HCT116 (cell line): ENCODE measurements at regions not wholly inside any gene's neighbourhood (a gene's known extent, or its start where the extent isn't known, plus 50 kb on each side); places are given as distances from the start of the nearest gene placed in this dataset.

Source experiments
- ATAC-seq: fragments of 200-7000 bp; cut with Tn5 transposase; 2 replicates; pipeline ENCODE4 v1.9.1; 2020; ENCODE audit warnings: mild to moderate bottlenecking, moderate library complexity
- BruUV-seq: library from RNA; stranded (reverse); fragments of 400-500 nt; replicated peaks from 2 replicates; lab custom pipeline; 2021; lab: Mats Ljungman, UMichigan
- CTCF ChIA-PET: fragments of 300-600 bp; sonication (Branson Sonifier 250); formaldehyde crosslinking; loops from one replicate; lab custom pipeline; 2021; ENCODE audit warnings: antibody characterized with exemption; lab: Charles Lee
- POLR2A ChIA-PET: fragments of 300-600, 350-600 bp; sonication (Branson Sonifier 250); formaldehyde crosslinking; loops from one replicate; lab custom pipeline; 2021; ENCODE audit warnings: antibody characterized with exemption; lab: Charles Lee
- RAD21 ChIA-PET, 2 experiments: fragments of 300-600 bp; sonication (Branson Sonifier 250); formaldehyde crosslinking; loops; one replicate each; lab custom pipeline; 2023; ENCODE audit warnings: low total read pairs in 2 of 2; ENCODE audit not compliant: uncharacterized antibody in 2 of 2, unreplicated experiment in 2 of 2, low non-redundant PET in 1 of 2; lab: Charles Lee
- DNase-seq: peaks from one replicate; pipeline ENCODE4 v3.0.0-alpha.2; 2010; ENCODE audit warnings: low read depth, low spot score
- H2AFZ ChIP-seq: fragments of 200-600 bp; shearing (Covaris generic), sonication (generic); 2 replicates; pipeline ENCODE4 v1.6.1; 2017; ENCODE audit warnings: low read depth, mixed run types, mixed read lengths, antibody characterized with exemption, low read length; ENCODE audit not compliant: poor library complexity, severe bottlenecking
- H3K27ac ChIP-seq: 2 replicates; pipeline ENCODE4 v1.5.1; 2012; ENCODE audit warnings: low read depth, low read length
- H3K27me3 ChIP-seq: fragments of 200-600 bp; sonication (generic); 2 replicates; pipeline ENCODE4 v1.6.1; 2016; ENCODE audit warnings: mixed run types, low read length, mixed read lengths; ENCODE audit not compliant: insufficient read depth
- H3K36me3 ChIP-seq, 2 experiments: fragments of 200-500 bp in 1 of 2; fragments of 200-600 bp in 1 of 2; sonication (Bioruptor generic) in 1 of 2; sonication (generic) in 1 of 2; 2 replicates each; pipeline versions ENCODE4 v1.5.1 to v1.6.1; 2014 to 2016; ENCODE audit warnings: low read length in 2 of 2, inconsistent platforms in 1 of 2, mixed read lengths in 1 of 2, mixed run types in 1 of 2; ENCODE audit not compliant: insufficient read depth in 2 of 2, control insufficient read depth in 1 of 2
- H3K4me1 ChIP-seq, 2 experiments: fragments of 200-600 bp in 1 of 2; sonication (generic) in 1 of 2; 2 replicates each; pipeline versions ENCODE4 v1.5.1 to v1.6.1; 2012 to 2017; ENCODE audit warnings: low read length in 2 of 2, inconsistent platforms in 1 of 2, mild to moderate bottlenecking in 1 of 2, mixed read lengths in 1 of 2, mixed run types in 1 of 2, moderate library complexity in 1 of 2; ENCODE audit not compliant: insufficient read depth in 2 of 2, control insufficient read depth in 1 of 2
- H3K4me2 ChIP-seq: fragments of 200-600 bp; sonication (generic); 2 replicates; pipeline ENCODE4 v1.6.1; 2017; ENCODE audit warnings: mixed run types, low read length, mixed read lengths
- H3K4me3 ChIP-seq, 2 experiments: fragments of 200-600 bp in 1 of 2; sonication (generic) in 1 of 2; replicated peaks in 1 of 2; 2 replicates each; pipeline ENCODE4 v1.5.1; 2011 to 2016; ENCODE audit warnings: low read length in 2 of 2, control low read depth in 1 of 2, low read depth in 1 of 2, mild to moderate bottlenecking in 1 of 2, mixed read lengths in 1 of 2, mixed run types in 1 of 2
- H3K79me2 ChIP-seq: fragments of 200-600 bp; sonication (generic); 2 replicates; pipeline ENCODE4 v1.6.1; 2017; ENCODE audit warnings: mild to moderate bottlenecking, mixed run types, low read length, moderate library complexity, mixed read lengths; ENCODE audit not compliant: insufficient read depth
- H3K9ac ChIP-seq: fragments of 200-600 bp; sonication (generic); 2 replicates; pipeline ENCODE4 v1.6.1; 2016; ENCODE audit warnings: low read length, mixed read lengths
- H3K9me2 ChIP-seq: fragments of 200-600 bp; sonication (generic), shearing (Covaris generic); 2 replicates; pipeline ENCODE4 v1.6.1; 2017; ENCODE audit warnings: mixed run types, mild to moderate bottlenecking, moderate library complexity; ENCODE audit not compliant: insufficient read depth
- H3K9me3 ChIP-seq, 2 experiments: fragments of 200-500 bp in 1 of 2; fragments of 200-600 bp in 1 of 2; sonication (Bioruptor generic) in 1 of 2; sonication (generic) in 1 of 2; 2 replicates each; pipeline ENCODE4 v1.6.1; 2014 to 2017; ENCODE audit warnings: low read length in 2 of 2, mixed read lengths in 2 of 2, inconsistent platforms in 1 of 2, low read depth in 1 of 2, mild to moderate bottlenecking in 1 of 2, mixed run types in 1 of 2, moderate library complexity in 1 of 2; ENCODE audit not compliant: control insufficient read depth in 1 of 2, insufficient read depth in 1 of 2
- H4K20me1 ChIP-seq: fragments of 200-600 bp; sonication (generic), shearing (Covaris generic); 2 replicates; pipeline ENCODE4 v1.6.1; 2017; ENCODE audit warnings: mixed run types, mild to moderate bottlenecking, moderate library complexity; ENCODE audit not compliant: insufficient read depth
- CBX3 ChIP-seq: IDR thresholded peaks from 2 replicates; pipeline ENCODE4 v1.6.1; 2012; ENCODE audit warnings: low read depth
- CEBPB ChIP-seq: IDR thresholded peaks from 2 replicates; pipeline ENCODE4 v1.6.1; 2012; ENCODE audit warnings: low read depth
- CTCF ChIP-seq, 3 experiments: fragments of 200-600 bp in 1 of 3; sonication (generic) in 1 of 3; IDR thresholded peaks in 2 of 3; conservative IDR thresholded peaks in 1 of 3; 2 replicates each; pipeline ENCODE4 v1.5.1; 2012 to 2017; ENCODE audit warnings: low read depth in 2 of 3, low read length in 2 of 3, antibody characterized with exemption in 1 of 3, borderline replicate concordance in 1 of 3, control low read depth in 1 of 3, mild to moderate bottlenecking in 1 of 3, mixed read lengths in 1 of 3, mixed run types in 1 of 3, moderate library complexity in 1 of 3; ENCODE audit not compliant: insufficient read depth in 1 of 3
- EGR1 ChIP-seq: IDR thresholded peaks from 2 replicates; pipeline ENCODE4 v1.6.1; 2012; ENCODE audit warnings: low read depth
- ELF1 ChIP-seq: IDR thresholded peaks from 2 replicates; pipeline ENCODE4 v1.6.1; 2012; ENCODE audit warnings: low read depth, borderline replicate concordance
- JUND ChIP-seq: IDR thresholded peaks from 2 replicates; pipeline ENCODE4 v1.6.1; 2012
- POLR2A ChIP-seq: IDR thresholded peaks from 2 replicates; pipeline ENCODE4 v1.7.0; 2011; ENCODE audit warnings: borderline replicate concordance; ENCODE audit not compliant: insufficient read depth, insufficient read length; ENCODE audit errors: extremely low read depth
- POLR2AphosphoS5 ChIP-seq: IDR thresholded peaks from 2 replicates; pipeline ENCODE4 v1.6.1; 2011; ENCODE audit warnings: mild to moderate bottlenecking, low read depth, low read length, moderate library complexity
- RAD21 ChIP-seq: IDR thresholded peaks from 2 replicates; pipeline ENCODE4 v1.6.1; 2012; ENCODE audit warnings: low read depth, mild to moderate bottlenecking
- SIN3A ChIP-seq: IDR thresholded peaks from 2 replicates; pipeline ENCODE4 v1.6.1; 2012; ENCODE audit warnings: low read depth
- SP1 ChIP-seq: IDR thresholded peaks from 2 replicates; pipeline ENCODE4 v1.6.1; 2012; ENCODE audit warnings: low read depth
- TCF7L2 ChIP-seq: IDR thresholded peaks from 2 replicates; pipeline ENCODE4 v1.7.0; 2011; ENCODE audit warnings: borderline replicate concordance, inconsistent platforms; ENCODE audit not compliant: insufficient read depth, insufficient read length; ENCODE audit errors: extremely low read depth
- YY1 ChIP-seq: IDR thresholded peaks from 2 replicates; pipeline ENCODE4 v1.6.1; 2011; ENCODE audit warnings: low read length, low read depth, moderate library complexity, mild to moderate bottlenecking; ENCODE audit not compliant: insufficient replicate concordance; ENCODE audit errors: extremely low read depth
- ZBTB33 ChIP-seq: IDR thresholded peaks from 2 replicates; pipeline ENCODE4 v1.6.1; 2011; ENCODE audit warnings: mild to moderate bottlenecking, low read length, moderate library complexity; ENCODE audit not compliant: insufficient replicate concordance; ENCODE audit errors: extremely low read depth
- intact Hi-C: fragments of 100-400 bp; cut with micrococcal nuclease; formaldehyde crosslinking; loops from 2 replicates; pipeline ENCODE4 v1.10.0; 2022
- TF ChIP-seq, protein P1 (sequence below): IDR thresholded peaks from 2 replicates; pipeline ENCODE4 v1.6.1; 2012; ENCODE audit warnings: low read depth

- no peak for TF ChIP-seq SIN3A
- TF ChIP-seq YY1: no peak
- TF ChIP-seq POLR2AphosphoS5: no peak
- TF ChIP-seq TCF7L2: no peak
- TF ChIP-seq CBX3: no peak
- TF ChIP-seq ELF1: no peak
These were observed 101.0 kb upstream of the SHH start (continued) for GRCh38 chr7:155913291-155913690.

DNA sequence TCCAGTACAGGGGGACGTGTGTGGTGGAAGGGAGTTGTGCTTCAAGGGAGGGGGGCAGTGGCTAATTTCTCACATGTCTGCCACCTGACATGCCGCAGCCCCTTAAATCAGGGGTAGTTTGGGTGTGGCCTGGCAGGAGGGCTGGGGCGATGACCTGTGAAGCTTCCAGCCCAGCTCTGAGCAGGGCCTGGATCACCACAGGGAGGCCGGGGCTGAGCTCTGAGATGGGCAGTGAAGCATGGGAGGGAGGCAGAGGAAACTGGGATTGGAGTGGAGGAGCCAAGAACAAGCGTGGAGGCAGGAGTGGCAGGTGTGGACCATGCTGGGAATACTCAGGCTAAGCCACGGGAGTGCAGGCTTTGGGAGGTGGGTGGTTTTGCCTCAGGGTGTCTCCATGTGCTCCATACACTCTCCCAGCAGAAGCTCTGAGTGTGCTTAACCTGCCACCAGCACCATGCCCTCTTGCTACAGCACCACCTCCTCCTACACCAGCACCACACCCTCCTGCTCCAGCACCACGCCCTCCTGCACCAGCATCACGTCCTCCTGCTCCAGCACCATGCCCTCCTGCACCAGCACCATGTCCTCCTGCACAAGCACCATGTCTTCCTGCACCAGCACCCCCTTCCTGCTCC lies 99.3 kb upstream of the SHH start:
- intact Hi-C loops: no loop called here

More for the DNA sequence above, 99.3 kb upstream of the SHH start:
- peaks cover 2 to 15% of the 10 kb centered on the region in 2 experiments; a peak in 2 of 4 replicates for H3K4me1 ChIP-seq
- ChIA-PET CTCF (no interaction called here), RAD21 (no interaction called here), POLR2A (no interaction called here)
- H4K20me1 ChIP-seq: no peaks in the 10 kb centered on the region
- DNase-seq: no peak
- no peaks in the 10 kb centered on the region for H3K9me2 ChIP-seq
- no peaks in the 10 kb centered on the region for H3K9me3 ChIP-seq
- BruUV-seq: no TSS peak
- H3K36me3 ChIP-seq: no peaks in the 10 kb centered on the region
- H3K27me3 ChIP-seq: no peaks in the 10 kb centered on the region; the same call in 1 of the 2 replicates
- H3K4me3 ChIP-seq: no peak overlapping the region
- ATAC-seq: no peak
- H3K9ac ChIP-seq: no peak overlapping the region
- H3K27ac ChIP-seq: no peak overlapping the region
- no peak overlapping the region for H3K4me2 ChIP-seq
- no peaks in the 10 kb centered on the region for H3K79me2 ChIP-seq
- H2AFZ ChIP-seq: no peak overlapping the region
- no peak for TF ChIP-seq EGR1
- no peak for TF ChIP-seq CTCF (IDR thresholded peaks at IDR 0.05 in 2 of 3, conservative IDR thresholded peaks at IDR 0.05 in 1 of 3; ENCODE audit: borderline replicate concordance in 1 of 3, insufficient read depth in 1 of 3, low read depth in 2 of 3, low read length in 2 of 3)
- TF ChIP-seq, protein P1, sequence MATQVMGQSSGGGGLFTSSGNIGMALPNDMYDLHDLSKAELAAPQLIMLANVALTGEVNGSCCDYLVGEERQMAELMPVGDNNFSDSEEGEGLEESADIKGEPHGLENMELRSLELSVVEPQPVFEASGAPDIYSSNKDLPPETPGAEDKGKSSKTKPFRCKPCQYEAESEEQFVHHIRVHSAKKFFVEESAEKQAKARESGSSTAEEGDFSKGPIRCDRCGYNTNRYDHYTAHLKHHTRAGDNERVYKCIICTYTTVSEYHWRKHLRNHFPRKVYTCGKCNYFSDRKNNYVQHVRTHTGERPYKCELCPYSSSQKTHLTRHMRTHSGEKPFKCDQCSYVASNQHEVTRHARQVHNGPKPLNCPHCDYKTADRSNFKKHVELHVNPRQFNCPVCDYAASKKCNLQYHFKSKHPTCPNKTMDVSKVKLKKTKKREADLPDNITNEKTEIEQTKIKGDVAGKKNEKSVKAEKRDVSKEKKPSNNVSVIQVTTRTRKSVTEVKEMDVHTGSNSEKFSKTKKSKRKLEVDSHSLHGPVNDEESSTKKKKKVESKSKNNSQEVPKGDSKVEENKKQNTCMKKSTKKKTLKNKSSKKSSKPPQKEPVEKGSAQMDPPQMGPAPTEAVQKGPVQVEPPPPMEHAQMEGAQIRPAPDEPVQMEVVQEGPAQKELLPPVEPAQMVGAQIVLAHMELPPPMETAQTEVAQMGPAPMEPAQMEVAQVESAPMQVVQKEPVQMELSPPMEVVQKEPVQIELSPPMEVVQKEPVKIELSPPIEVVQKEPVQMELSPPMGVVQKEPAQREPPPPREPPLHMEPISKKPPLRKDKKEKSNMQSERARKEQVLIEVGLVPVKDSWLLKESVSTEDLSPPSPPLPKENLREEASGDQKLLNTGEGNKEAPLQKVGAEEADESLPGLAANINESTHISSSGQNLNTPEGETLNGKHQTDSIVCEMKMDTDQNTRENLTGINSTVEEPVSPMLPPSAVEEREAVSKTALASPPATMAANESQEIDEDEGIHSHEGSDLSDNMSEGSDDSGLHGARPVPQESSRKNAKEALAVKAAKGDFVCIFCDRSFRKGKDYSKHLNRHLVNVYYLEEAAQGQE: no peak
- no peak for TF ChIP-seq JUND
- TF ChIP-seq TCF7L2: no peak
- no peak for TF ChIP-seq YY1
- no peak for TF ChIP-seq CEBPB
- no peak for TF ChIP-seq CBX3
- no peak for TF ChIP-seq POLR2A
- TF ChIP-seq SP1: no peak
- TF ChIP-seq RAD21: no peak
- no peak for TF ChIP-seq ELF1
- no peak for TF ChIP-seq ZBTB33
- TF ChIP-seq SIN3A: no peak
